H9 (cell line): ENCODE measurements at regions not wholly inside any gene's neighbourhood (a gene's known extent, or its start where the extent isn't known, plus 50 kb on each side); places are given as distances from the start of the nearest gene placed in this dataset.
"Not testable (repeated sequence)": the region's sequence is repeated elsewhere in the genome, so short reads cannot be mapped to it uniquely, and the experiment has no call there.

Experiments
- DNase-seq: peaks from one replicate; pipeline ENCODE4 v3.0.0-alpha.2; 2017
- H2AFZ ChIP-seq: one replicate; pipeline ENCODE4 v1.6.1; 2013; ENCODE audit warnings: mild to moderate bottlenecking, low read length, control low read depth, moderate library complexity
- H2AK5ac ChIP-seq: 2 replicates; pipeline ENCODE4 v1.6.1; 2013; ENCODE audit warnings: low read length, control low read depth, mixed read lengths; ENCODE audit not compliant: insufficient read length
- H2BK120ac ChIP-seq: one replicate; pipeline ENCODE4 v1.6.1; 2013; ENCODE audit warnings: low read depth, mild to moderate bottlenecking, low read length, control low read depth, inconsistent platforms; ENCODE audit not compliant: poor library complexity, severe bottlenecking
- H2BK12ac ChIP-seq: 2 replicates; pipeline ENCODE4 v1.6.1; 2013; ENCODE audit warnings: low read length, control low read depth, mixed read lengths, low read depth; ENCODE audit not compliant: insufficient read length
- H2BK15ac ChIP-seq: 2 replicates; pipeline ENCODE4 v1.6.1; 2013; ENCODE audit warnings: low read depth, low read length, control low read depth
- H2BK20ac ChIP-seq: one replicate; pipeline ENCODE4 v1.6.1; 2013; ENCODE audit warnings: low read depth, mild to moderate bottlenecking, low read length, control low read depth, inconsistent platforms; ENCODE audit not compliant: poor library complexity, severe bottlenecking
- H2BK5ac ChIP-seq: 2 replicates; pipeline ENCODE4 v1.6.1; 2013; ENCODE audit warnings: low read length, control low read depth, mixed read lengths; ENCODE audit not compliant: insufficient read length
- H3K14ac ChIP-seq: 2 replicates; pipeline ENCODE4 v1.6.1; 2013; ENCODE audit warnings: low read length, control low read depth; ENCODE audit not compliant: insufficient read depth
- H3K18ac ChIP-seq: 2 replicates; pipeline ENCODE4 v1.6.1; 2013; ENCODE audit warnings: low read depth, mild to moderate bottlenecking, mixed read lengths, low read length, control low read depth; ENCODE audit not compliant: insufficient read length
- H3K23ac ChIP-seq: 2 replicates; pipeline ENCODE4 v1.6.1; 2013; ENCODE audit warnings: low read length, control low read depth, mixed read lengths, low read depth; ENCODE audit not compliant: insufficient read length
- H3K23me2 ChIP-seq: 2 replicates; pipeline ENCODE4 v1.6.1; 2013; ENCODE audit warnings: low read depth, mild to moderate bottlenecking, mixed read lengths, low read length, control low read depth; ENCODE audit not compliant: insufficient read length, poor library complexity, severe bottlenecking
- H3K27ac ChIP-seq: 2 replicates; pipeline ENCODE4 v1.5.1; 2013; ENCODE audit warnings: low read length, control low read depth, mixed read lengths, low read depth; ENCODE audit not compliant: insufficient read length
- H3K27me3 ChIP-seq: 2 replicates; pipeline ENCODE4 v1.6.1; 2013; ENCODE audit warnings: low read length, control low read depth, inconsistent platforms; ENCODE audit not compliant: insufficient read depth
- H3K4ac ChIP-seq: 2 replicates; pipeline ENCODE4 v1.6.1; 2013; ENCODE audit warnings: low read depth, mild to moderate bottlenecking, control low read depth, inconsistent platforms, low read length, moderate library complexity
- H3K4me1 ChIP-seq: 2 replicates; pipeline ENCODE4 v1.6.1; 2013; ENCODE audit warnings: low read length, control low read depth, inconsistent platforms; ENCODE audit not compliant: insufficient read depth
- H3K4me2 ChIP-seq: 2 replicates; pipeline ENCODE4 v1.6.1; 2013; ENCODE audit warnings: low read length, control low read depth, mixed read lengths; ENCODE audit not compliant: insufficient read length, insufficient read depth
- H3K56ac ChIP-seq: 2 replicates; pipeline ENCODE4 v1.6.1; 2013; ENCODE audit warnings: low read depth, mild to moderate bottlenecking, mixed read lengths, low read length, control low read depth; ENCODE audit not compliant: insufficient read length
- H3K79me1 ChIP-seq: 2 replicates; pipeline ENCODE4 v1.6.1; 2013; ENCODE audit warnings: low read depth, mild to moderate bottlenecking, moderate library complexity, low read length, control low read depth, inconsistent platforms; ENCODE audit not compliant: insufficient read depth, poor library complexity, severe bottlenecking
- H3K79me2 ChIP-seq: 2 replicates; pipeline ENCODE4 v1.6.1; 2013; ENCODE audit warnings: low read length, control low read depth, inconsistent platforms; ENCODE audit not compliant: insufficient read depth
- H3K9ac ChIP-seq: 2 replicates; pipeline ENCODE4 v1.6.1; 2013; ENCODE audit warnings: low read length, control low read depth, mixed read lengths; ENCODE audit not compliant: insufficient read length; ENCODE audit errors: extremely low read depth
- H3K9me3 ChIP-seq: one replicate; pipeline ENCODE4 v1.6.1; 2013; ENCODE audit warnings: low read depth, low read length, inconsistent platforms; ENCODE audit not compliant: control insufficient read depth
- H3T11ph ChIP-seq: one replicate; pipeline ENCODE4 v1.6.1; 2013; ENCODE audit warnings: mild to moderate bottlenecking, low read length, control low read depth, inconsistent platforms
- H4K20me1 ChIP-seq: one replicate; pipeline ENCODE4 v1.6.1; 2013; ENCODE audit not compliant: control insufficient read depth, insufficient read length, insufficient read depth
- H4K5ac ChIP-seq: 2 replicates; pipeline ENCODE4 v1.6.1; 2013; ENCODE audit warnings: low read depth, mild to moderate bottlenecking, mixed read lengths, low read length, control low read depth; ENCODE audit not compliant: insufficient read length
- H4K8ac ChIP-seq: replicated peaks from 2 replicates; pipeline ENCODE4 v1.6.1; 2013; ENCODE audit warnings: low read length, control low read depth, mixed read lengths, low read depth; ENCODE audit not compliant: insufficient read length
- H4K91ac ChIP-seq: 2 replicates; pipeline ENCODE4 v1.6.1; 2013; ENCODE audit warnings: low read depth, mild to moderate bottlenecking, moderate library complexity, mixed read lengths, low read length, control low read depth; ENCODE audit not compliant: insufficient read length
- H3K27ac Mint-ChIP-seq, 3 experiments: 2 replicates in 2 of 3; 3 replicates in 1 of 3; pipeline ENCODE4 v1.8.0; 2020 to 2021; ENCODE audit warnings: mixed read lengths in 3 of 3, mild to moderate bottlenecking in 1 of 3, moderate library complexity in 1 of 3
- H3K27me3 Mint-ChIP-seq: 2 replicates; pipeline ENCODE4 v1.8.0; 2021; ENCODE audit warnings: low read depth, mild to moderate bottlenecking, moderate library complexity, mixed read lengths
- H3K36me3 Mint-ChIP-seq, 3 experiments: 2 replicates in 2 of 3; 3 replicates in 1 of 3; pipeline ENCODE4 v1.8.0; 2020 to 2021; ENCODE audit warnings: low read depth in 3 of 3, mixed read lengths in 3 of 3; ENCODE audit not compliant: insufficient read depth in 1 of 3
- H3K4me1 Mint-ChIP-seq, 2 experiments: 2 replicates each; pipeline ENCODE4 v1.8.0; 2020; ENCODE audit warnings: mixed read lengths in 2 of 2
- H3K4me3 Mint-ChIP-seq, 2 experiments: 2 replicates in 1 of 2; 3 replicates in 1 of 2; pipeline ENCODE4 v1.8.0; 2020 to 2021; ENCODE audit warnings: mild to moderate bottlenecking in 2 of 2, mixed read lengths in 2 of 2, moderate library complexity in 1 of 2
- H3K9me3 Mint-ChIP-seq, 2 experiments: 2 replicates in 1 of 2; 3 replicates in 1 of 2; pipeline ENCODE4 v1.8.0; 2020; ENCODE audit warnings: mild to moderate bottlenecking in 2 of 2, mixed read lengths in 2 of 2, moderate library complexity in 1 of 2
- WGBS: extraction: QIAGEN DNeasy Blood & Tissue Kit; methylation state at CpG from one replicate; pipeline ENCODE4 v1.1.7; 2013; ENCODE audit warnings: missing lambda C conversion rate, low lambda C conversion rate, mixed read lengths; ENCODE audit not compliant: insufficient read length; ENCODE audit errors: extremely low coverage; 5-methylcytosine and 5-hydroxymethylcytosine counted together

GRCh38 chr22:16660570-16660969 is 68.0 kb upstream of the CCT8L2 start:
- not testable (repeated sequence) for H3K27me3 Mint-ChIP-seq, H4K8ac ChIP-seq, H3K79me2 ChIP-seq, H3K27ac ChIP-seq, H4K20me1 ChIP-seq, H2BK12ac ChIP-seq, H3K9ac ChIP-seq, H3K4me1 Mint-ChIP-seq, H2AK5ac ChIP-seq, H3K36me3 Mint-ChIP-seq, H3K4me2 ChIP-seq, H3K27me3 ChIP-seq, H3K18ac ChIP-seq, H3K4me3 Mint-ChIP-seq, H3K79me1 ChIP-seq, H4K91ac ChIP-seq, H3K23ac ChIP-seq, H3T11ph ChIP-seq, H2AFZ ChIP-seq, H3K4me1 ChIP-seq, H2BK20ac ChIP-seq, H3K27ac Mint-ChIP-seq, H4K5ac ChIP-seq, H3K56ac ChIP-seq, DNase-seq, H2BK15ac ChIP-seq, H3K23me2 ChIP-seq, H2BK120ac ChIP-seq, H3K4ac ChIP-seq, H2BK5ac ChIP-seq, H3K14ac ChIP-seq
- no CpG with 5 or more reads among the region's 13 CpGs for WGBS
- peaks cover 67 to 78% of the 10 kb centered on the region in 2 experiments for H3K9me3 Mint-ChIP-seq
- H3K9me3 ChIP-seq, result peaks cover 10% of the 10 kb centered on the region

GRCh38 chr22:16659273-16659834 is 66.7 kb upstream of the CCT8L2 start:
- not testable (repeated sequence) for H3K27me3 Mint-ChIP-seq, H3K4me2 ChIP-seq, H4K91ac ChIP-seq, H2AFZ ChIP-seq, H2BK120ac ChIP-seq, H2BK20ac ChIP-seq, H3K9ac ChIP-seq, H3K14ac ChIP-seq, H3K23ac ChIP-seq, H2BK15ac ChIP-seq, H2BK5ac ChIP-seq, H3K4ac ChIP-seq, H3K27ac Mint-ChIP-seq, H3T11ph ChIP-seq, H3K27ac ChIP-seq, H3K4me1 ChIP-seq, H3K27me3 ChIP-seq, H3K18ac ChIP-seq, H3K79me1 ChIP-seq, H3K56ac ChIP-seq, DNase-seq, H3K23me2 ChIP-seq, H4K8ac ChIP-seq, H4K5ac ChIP-seq, H3K4me1 Mint-ChIP-seq, H4K20me1 ChIP-seq, H3K4me3 Mint-ChIP-seq, H3K36me3 Mint-ChIP-seq, H3K79me2 ChIP-seq, H2BK12ac ChIP-seq, H2AK5ac ChIP-seq
- no CpG with 5 or more reads among the region's 8 CpGs for WGBS
- peaks cover 71 to 84% of the 10 kb centered on the region in 2 experiments for H3K9me3 Mint-ChIP-seq
- H3K9me3 ChIP-seq, result peaks cover 22% of the 10 kb centered on the region
